Right lobe of liver (tissue), 6 donors: ENCODE measurements at regions not wholly inside any gene's neighbourhood (a gene's known extent, or its start where the extent isn't known, plus 50 kb on each side); places are given as distances from the start of the nearest gene placed in this dataset.

Experiments used
- ATAC-seq, 4 donors: fragments of 200-7000 bp; cut with Tn5 transposase; one replicate each; pipeline ENCODE4 v1.9.1; 2020; ENCODE audit warnings: mild to moderate bottlenecking in 4 of 4, moderate library complexity in 4 of 4
- DNase-seq, 3 donors: peaks; one replicate each; pipeline ENCODE4 v3.0.0-alpha.2; 2020
- H3K27ac ChIP-seq, 3 donors: fragments of 200-600 bp; one replicate each; pipeline ENCODE4 v1.8.0; 2022
- H3K27me3 ChIP-seq, 2 donors: fragments of 200-600 bp; one replicate each; pipeline ENCODE4 v1.8.0; 2022
- H3K36me3 ChIP-seq, 4 donors: fragments of 200-600 bp; sonication (generic) in 1 of 4; one replicate each; pipeline versions ENCODE4 v1.5.1 to v1.8.0; 2017 to 2022; ENCODE audit warnings: control low read depth in 1 of 4
- H3K4me1 ChIP-seq, 4 donors: fragments of 200-600 bp; sonication (generic) in 1 of 4; one replicate each; pipeline versions ENCODE4 v1.5.1 to v1.8.0; 2017 to 2022; ENCODE audit warnings: control low read depth in 1 of 4
- H3K4me3 ChIP-seq, 3 donors: fragments of 200-600 bp; one replicate each; pipeline ENCODE4 v1.8.0; 2022
- H3K9me3 ChIP-seq, 4 donors: fragments of 200-600 bp; sonication (generic) in 1 of 4; one replicate each; pipeline versions ENCODE4 v1.5.1 to v1.8.0; 2017 to 2022; ENCODE audit warnings: control low read depth in 1 of 4
- POLR2A ChIP-seq: fragments of 450-650 bp; IDR thresholded peaks from one replicate; pipeline ENCODE4 v1.6.1; 2017; ENCODE audit warnings: antibody characterized with exemption, mild to moderate bottlenecking
- WGBS: methylation state at CpG from one replicate; pipeline ENCODE4 v1.1.6; 2018; ENCODE audit warnings: low coverage, low lambda C conversion rate; ENCODE audit not compliant: insufficient coverage; ENCODE audit errors: missing lambda C conversion rate; 5-methylcytosine and 5-hydroxymethylcytosine counted together
- intact Hi-C, 2 donors: fragments of 100-400 bp; cut with DNase I; formaldehyde crosslinking; loops; one replicate each; pipeline versions ENCODE4 v1.11.2 to v1.14.1; 2022
- TF ChIP-seq, protein P1 (sequence below), 4 donors: fragments of 200-600 bp in 3 of 4; fragments of 450-650 bp in 1 of 4; IDR thresholded peaks; one replicate each; pipeline versions ENCODE4 v1.5.1 to v1.8.0; 2016 to 2022; ENCODE audit warnings: antibody characterized with exemption in 4 of 4, mild to moderate bottlenecking in 2 of 4
- donor health status: DM: no; HTN: yes; CAD: no.
- donor health status: DM: no; HTN: no; CAD: no.
- donor health status: DM: no; HTN: no; CAD: no.
- donor health status: DM: no; HTN: yes; CAD: no.
- donor health status: DM: no; HTN: yes; CAD: no.

DNA sequence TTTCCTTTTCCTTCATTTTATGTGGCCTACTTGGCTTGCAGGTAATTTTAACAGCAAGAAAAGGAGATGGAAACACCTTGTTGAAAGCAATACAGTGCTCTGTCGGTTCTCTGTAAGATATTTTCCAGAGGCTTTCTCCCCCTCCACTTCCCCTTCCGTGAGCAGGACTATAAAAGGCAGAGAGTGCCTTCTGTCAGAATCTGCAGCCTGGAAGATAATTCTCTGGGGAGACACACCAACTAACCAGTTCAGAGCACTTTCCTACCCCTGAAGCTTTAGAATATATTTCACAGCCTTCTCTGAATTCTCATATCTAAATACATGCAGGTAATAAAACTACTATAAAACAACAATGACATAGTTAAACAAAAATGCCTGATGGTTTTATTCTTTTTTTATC, 141.1 kb downstream of the IDS start:
- TF ChIP-seq POLR2A: no peak
- TF ChIP-seq, protein P1, sequence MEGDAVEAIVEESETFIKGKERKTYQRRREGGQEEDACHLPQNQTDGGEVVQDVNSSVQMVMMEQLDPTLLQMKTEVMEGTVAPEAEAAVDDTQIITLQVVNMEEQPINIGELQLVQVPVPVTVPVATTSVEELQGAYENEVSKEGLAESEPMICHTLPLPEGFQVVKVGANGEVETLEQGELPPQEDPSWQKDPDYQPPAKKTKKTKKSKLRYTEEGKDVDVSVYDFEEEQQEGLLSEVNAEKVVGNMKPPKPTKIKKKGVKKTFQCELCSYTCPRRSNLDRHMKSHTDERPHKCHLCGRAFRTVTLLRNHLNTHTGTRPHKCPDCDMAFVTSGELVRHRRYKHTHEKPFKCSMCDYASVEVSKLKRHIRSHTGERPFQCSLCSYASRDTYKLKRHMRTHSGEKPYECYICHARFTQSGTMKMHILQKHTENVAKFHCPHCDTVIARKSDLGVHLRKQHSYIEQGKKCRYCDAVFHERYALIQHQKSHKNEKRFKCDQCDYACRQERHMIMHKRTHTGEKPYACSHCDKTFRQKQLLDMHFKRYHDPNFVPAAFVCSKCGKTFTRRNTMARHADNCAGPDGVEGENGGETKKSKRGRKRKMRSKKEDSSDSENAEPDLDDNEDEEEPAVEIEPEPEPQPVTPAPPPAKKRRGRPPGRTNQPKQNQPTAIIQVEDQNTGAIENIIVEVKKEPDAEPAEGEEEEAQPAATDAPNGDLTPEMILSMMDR (IDR thresholded peaks at IDR 0.05): no peak
- intact Hi-C loops: no loop called here
- no peaks in the 10 kb centered on the region for H3K4me1 ChIP-seq
- DNase-seq (no peak), ATAC-seq (no peak)
- no peak overlapping the region for H3K4me3 ChIP-seq
- no peaks in the 10 kb centered on the region for H3K9me3 ChIP-seq
- no peaks in the 10 kb centered on the region for H3K36me3 ChIP-seq
- no peaks in the 10 kb centered on the region for H3K27me3 ChIP-seq
- 6% methylated on average over 2 of the region's 2 CpGs for WGBS
- no peak overlapping the region for H3K27ac ChIP-seq

DNA sequence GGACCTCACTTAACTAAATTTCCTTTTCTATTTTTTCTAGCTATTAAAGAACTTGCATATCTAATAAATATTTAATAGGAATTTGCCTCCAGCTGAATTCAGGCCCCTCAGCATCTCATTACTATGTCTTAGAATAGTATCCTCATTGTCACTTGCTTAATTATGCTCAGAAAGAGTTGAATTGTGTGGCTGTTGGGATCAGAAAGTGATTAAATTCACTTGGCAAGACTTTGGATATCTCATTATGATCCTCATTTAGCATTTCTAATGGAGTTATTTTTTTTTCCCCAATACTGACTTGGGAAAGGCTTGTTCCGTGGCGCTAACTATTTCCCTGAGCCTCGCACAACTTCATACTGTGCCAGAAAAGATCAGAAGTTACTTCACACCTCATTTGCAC, 158.8 kb downstream of the IDS start:
- no peak for DNase-seq
- Histone ChIP-seq H3K4me3 (no peak overlapping the region), H3K36me3 (no peaks in the 10 kb centered on the region), H3K9me3 (no peaks in the 10 kb centered on the region), H3K4me1 (no peaks in the 10 kb centered on the region), H3K27me3 (no peaks in the 10 kb centered on the region), H3K27ac (no peak overlapping the region)
- intact Hi-C loops: no loop called here
- ATAC-seq: no peak
- TF ChIP-seq POLR2A: no peak
- TF ChIP-seq, protein P1 (IDR thresholded peaks at IDR 0.05): no peak
- 69% methylated on average over 3 of the region's 3 CpGs for WGBS

DNA sequence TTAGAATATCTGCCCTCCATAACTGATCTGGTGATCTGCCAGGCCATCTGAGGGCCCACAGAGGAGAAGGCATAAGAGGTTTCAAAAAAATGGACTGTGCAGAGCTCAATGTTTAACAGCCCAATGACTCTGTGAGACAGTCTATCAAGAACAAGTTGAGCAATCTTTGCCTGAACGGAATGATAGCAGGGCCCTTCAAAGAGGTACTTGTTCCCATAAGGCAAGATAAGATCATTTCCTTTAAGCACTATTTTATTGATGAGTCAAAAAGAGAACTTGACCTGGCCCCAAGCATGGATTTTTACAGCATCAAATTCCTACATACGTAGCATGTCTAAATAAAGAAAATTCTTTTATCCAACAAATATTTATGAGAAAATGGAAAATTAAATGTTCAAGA, 182.8 kb downstream of the IDS start:
- no peak for ATAC-seq
- Histone ChIP-seq H3K4me3 (no peak overlapping the region), H3K36me3 (no peaks in the 10 kb centered on the region), H3K4me1 (no peaks in the 10 kb centered on the region), H3K27ac (no peak overlapping the region), H3K27me3 (no peaks in the 10 kb centered on the region), H3K9me3 (no peaks in the 10 kb centered on the region)
- TF ChIP-seq, protein P1 (IDR thresholded peaks at IDR 0.05): no peak
- no peak for TF ChIP-seq POLR2A
- DNase-seq: no peak
- WGBS: 50% methylated on average over 2 of the region's 2 CpGs
- intact Hi-C loops: no loop called here

DNA sequence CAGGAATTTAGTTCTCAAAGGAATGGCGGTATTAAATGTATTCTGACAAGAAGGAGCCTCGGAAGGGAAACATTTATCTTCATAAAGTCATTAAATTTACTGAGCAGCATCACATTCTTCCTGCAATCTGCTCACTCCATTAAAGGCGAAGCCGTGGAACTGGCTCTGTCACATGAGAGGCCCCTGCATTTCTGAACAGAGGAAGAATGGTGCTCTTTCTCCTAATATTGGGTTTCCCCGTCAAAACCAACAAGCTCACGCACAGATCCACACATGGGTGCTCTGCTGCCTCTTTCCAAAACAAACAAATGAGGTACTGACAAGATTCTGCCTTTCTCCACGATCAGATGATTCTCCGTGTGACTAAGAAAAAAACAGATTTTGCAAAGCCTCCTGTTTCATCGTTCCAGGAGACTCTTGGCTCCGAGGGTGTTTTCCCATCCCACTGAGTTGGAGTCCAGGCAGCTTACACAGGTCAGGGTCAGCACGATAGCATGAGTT, 191.2 kb downstream of the IDS start:
- Histone ChIP-seq H3K27me3 (no peaks in the 10 kb centered on the region), H3K4me3 (no peak overlapping the region), H3K27ac (no peak overlapping the region), H3K9me3 (no peaks in the 10 kb centered on the region), H3K36me3 (no peaks in the 10 kb centered on the region), H3K4me1 (no peaks in the 10 kb centered on the region)
- ATAC-seq (no peak), DNase-seq (no peak)
- no peak for TF ChIP-seq POLR2A
- TF ChIP-seq, protein P1 (IDR thresholded peaks at IDR 0.05): no peak
- 29% methylated on average over 9 of the region's 11 CpGs for WGBS
- intact Hi-C loops: no loop called here

DNA sequence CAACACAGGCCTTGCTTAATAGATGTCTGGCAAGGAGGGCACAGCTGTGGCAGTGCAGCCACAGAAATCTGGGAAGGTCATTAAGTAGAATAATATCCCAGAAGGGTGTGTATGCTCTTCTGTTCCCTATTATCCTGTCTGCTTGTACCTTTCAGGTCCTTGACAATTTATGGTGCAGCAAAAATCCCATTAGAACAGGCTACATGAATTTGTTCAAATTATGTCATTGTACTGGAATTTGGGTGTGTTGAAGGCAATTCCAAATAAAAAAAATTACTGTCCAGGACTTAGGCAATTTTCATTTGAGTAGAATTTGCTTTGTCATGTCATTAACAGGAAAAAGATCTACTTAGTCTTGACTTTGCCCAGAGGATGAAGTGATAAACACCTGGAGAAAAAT, 192.1 kb downstream of the IDS start:
- Histone ChIP-seq H3K9me3 (no peaks in the 10 kb centered on the region), H3K27me3 (no peaks in the 10 kb centered on the region), H3K36me3 (no peaks in the 10 kb centered on the region), H3K4me3 (no peak overlapping the region), H3K4me1 (no peaks in the 10 kb centered on the region), H3K27ac (no peak overlapping the region)
- intact Hi-C loops: no loop called here
- DNase-seq: no peak
- ATAC-seq: no peak
- no peak for TF ChIP-seq POLR2A
- TF ChIP-seq, protein P1 (IDR thresholded peaks at IDR 0.05): no peak
